Ishikawa (cell line): ENCODE measurements at regions not wholly inside any gene's neighbourhood (a gene's known extent, or its start where the extent isn't known, plus 50 kb on each side); places are given as distances from the start of the nearest gene placed in this dataset.

ENCODE experiments used
- CEBPB ChIP-seq: IDR thresholded peaks from 2 replicates; pipeline ENCODE4 v1.6.1; 2012
- CREB1 ChIP-seq: IDR thresholded peaks from 2 replicates; pipeline ENCODE4 v1.6.1; 2012; ENCODE audit warnings: low read depth
- EGR1 ChIP-seq: IDR thresholded peaks from 2 replicates; pipeline ENCODE4 v1.6.1; 2012
- EP300 ChIP-seq: IDR thresholded peaks from 2 replicates; pipeline ENCODE4 v1.6.1; 2012; ENCODE audit warnings: borderline replicate concordance
- FOXM1 ChIP-seq: IDR thresholded peaks from 2 replicates; pipeline ENCODE4 v1.6.1; 2012; ENCODE audit warnings: low read depth, borderline replicate concordance
- MAX ChIP-seq: IDR thresholded peaks from 2 replicates; pipeline ENCODE4 v1.6.1; 2012
- NFIC ChIP-seq: IDR thresholded peaks from 2 replicates; pipeline ENCODE4 v1.6.1; 2012
- RAD21 ChIP-seq: IDR thresholded peaks from 2 replicates; pipeline ENCODE4 v1.6.1; 2012; ENCODE audit warnings: low read depth
- TAF1 ChIP-seq: IDR thresholded peaks from 2 replicates; pipeline ENCODE4 v1.6.1; 2012; ENCODE audit warnings: low read depth, mild to moderate bottlenecking
- TCF12 ChIP-seq: IDR thresholded peaks from 2 replicates; pipeline ENCODE4 v1.6.1; 2012; ENCODE audit warnings: low read depth
- TEAD4 ChIP-seq: IDR thresholded peaks from 2 replicates; pipeline ENCODE4 v1.6.1; 2012
- USF1 ChIP-seq: IDR thresholded peaks from 2 replicates; pipeline ENCODE4 v1.6.1; 2012
- YY1 ChIP-seq: IDR thresholded peaks from 2 replicates; pipeline ENCODE4 v1.6.1; 2012; ENCODE audit warnings: low read depth
- ZBTB7A ChIP-seq: IDR thresholded peaks from 2 replicates; pipeline ENCODE4 v1.6.1; 2012; ENCODE audit warnings: low read depth
- TF ChIP-seq, protein P1 (sequence below): IDR thresholded peaks from 2 replicates; pipeline ENCODE4 v1.6.1; 2012; ENCODE audit warnings: low read depth, mild to moderate bottlenecking

DNA sequence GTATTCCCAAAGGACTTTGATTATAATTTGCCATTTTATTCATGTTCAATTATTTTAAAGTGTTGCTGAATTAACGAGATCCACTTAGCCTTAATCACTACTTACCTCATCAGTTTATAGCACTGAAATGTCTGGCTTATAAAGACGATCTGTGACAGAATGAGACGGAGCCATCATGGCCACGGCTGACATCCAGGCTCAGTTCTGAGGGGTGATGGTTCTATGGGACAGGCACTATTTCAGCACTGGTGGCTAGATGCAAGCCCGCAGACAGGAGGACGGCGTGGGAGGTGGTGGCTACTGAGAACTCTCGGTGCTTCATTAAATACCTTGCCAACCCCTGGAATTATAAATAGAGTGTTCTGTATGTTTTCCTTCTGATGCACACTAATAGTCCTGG lies 1084.2 kb upstream of the TENM3 start:
- TF ChIP-seq TEAD4: no peak
- TF ChIP-seq YY1: no peak
- TF ChIP-seq TCF12: no peak
- TF ChIP-seq RAD21: no peak
- TF ChIP-seq CREB1: no peak
- TF ChIP-seq, protein P1, sequence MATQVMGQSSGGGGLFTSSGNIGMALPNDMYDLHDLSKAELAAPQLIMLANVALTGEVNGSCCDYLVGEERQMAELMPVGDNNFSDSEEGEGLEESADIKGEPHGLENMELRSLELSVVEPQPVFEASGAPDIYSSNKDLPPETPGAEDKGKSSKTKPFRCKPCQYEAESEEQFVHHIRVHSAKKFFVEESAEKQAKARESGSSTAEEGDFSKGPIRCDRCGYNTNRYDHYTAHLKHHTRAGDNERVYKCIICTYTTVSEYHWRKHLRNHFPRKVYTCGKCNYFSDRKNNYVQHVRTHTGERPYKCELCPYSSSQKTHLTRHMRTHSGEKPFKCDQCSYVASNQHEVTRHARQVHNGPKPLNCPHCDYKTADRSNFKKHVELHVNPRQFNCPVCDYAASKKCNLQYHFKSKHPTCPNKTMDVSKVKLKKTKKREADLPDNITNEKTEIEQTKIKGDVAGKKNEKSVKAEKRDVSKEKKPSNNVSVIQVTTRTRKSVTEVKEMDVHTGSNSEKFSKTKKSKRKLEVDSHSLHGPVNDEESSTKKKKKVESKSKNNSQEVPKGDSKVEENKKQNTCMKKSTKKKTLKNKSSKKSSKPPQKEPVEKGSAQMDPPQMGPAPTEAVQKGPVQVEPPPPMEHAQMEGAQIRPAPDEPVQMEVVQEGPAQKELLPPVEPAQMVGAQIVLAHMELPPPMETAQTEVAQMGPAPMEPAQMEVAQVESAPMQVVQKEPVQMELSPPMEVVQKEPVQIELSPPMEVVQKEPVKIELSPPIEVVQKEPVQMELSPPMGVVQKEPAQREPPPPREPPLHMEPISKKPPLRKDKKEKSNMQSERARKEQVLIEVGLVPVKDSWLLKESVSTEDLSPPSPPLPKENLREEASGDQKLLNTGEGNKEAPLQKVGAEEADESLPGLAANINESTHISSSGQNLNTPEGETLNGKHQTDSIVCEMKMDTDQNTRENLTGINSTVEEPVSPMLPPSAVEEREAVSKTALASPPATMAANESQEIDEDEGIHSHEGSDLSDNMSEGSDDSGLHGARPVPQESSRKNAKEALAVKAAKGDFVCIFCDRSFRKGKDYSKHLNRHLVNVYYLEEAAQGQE: no peak
- TF ChIP-seq MAX: no peak
- TF ChIP-seq CEBPB: no peak
- no peak for TF ChIP-seq NFIC
- no peak for TF ChIP-seq ZBTB7A
- TF ChIP-seq TAF1: no peak
- no peak for TF ChIP-seq EGR1
- no peak for TF ChIP-seq EP300
- TF ChIP-seq USF1: no peak
- TF ChIP-seq FOXM1: no peak

GRCh38 chr4:181161669-181162068 lies 1081.5 kb upstream of the TENM3 start:
- TF ChIP-seq USF1 (no peak), NFIC (no peak), MAX (no peak), EP300 (no peak), TAF1 (no peak), TEAD4 (no peak), TCF12 (no peak), CEBPB (no peak)

GRCh38 chr4:181162266-181162665 lies 1080.9 kb upstream of the TENM3 start:
- TF ChIP-seq NFIC (no peak), ZBTB7A (no peak), MAX (no peak), YY1 (no peak), CREB1 (no peak), EGR1 (no peak), FOXM1 (no peak), TEAD4 (no peak), EP300 (no peak), RAD21 (no peak), TCF12 (no peak)

GRCh38 chr4:181162676-181163075 lies 1080.5 kb upstream of the TENM3 start:
- TF ChIP-seq MAX (no peak), TAF1 (no peak), NFIC (no peak), EP300 (no peak), CEBPB (no peak), USF1 (no peak), YY1 (no peak), FOXM1 (no peak)

DNA sequence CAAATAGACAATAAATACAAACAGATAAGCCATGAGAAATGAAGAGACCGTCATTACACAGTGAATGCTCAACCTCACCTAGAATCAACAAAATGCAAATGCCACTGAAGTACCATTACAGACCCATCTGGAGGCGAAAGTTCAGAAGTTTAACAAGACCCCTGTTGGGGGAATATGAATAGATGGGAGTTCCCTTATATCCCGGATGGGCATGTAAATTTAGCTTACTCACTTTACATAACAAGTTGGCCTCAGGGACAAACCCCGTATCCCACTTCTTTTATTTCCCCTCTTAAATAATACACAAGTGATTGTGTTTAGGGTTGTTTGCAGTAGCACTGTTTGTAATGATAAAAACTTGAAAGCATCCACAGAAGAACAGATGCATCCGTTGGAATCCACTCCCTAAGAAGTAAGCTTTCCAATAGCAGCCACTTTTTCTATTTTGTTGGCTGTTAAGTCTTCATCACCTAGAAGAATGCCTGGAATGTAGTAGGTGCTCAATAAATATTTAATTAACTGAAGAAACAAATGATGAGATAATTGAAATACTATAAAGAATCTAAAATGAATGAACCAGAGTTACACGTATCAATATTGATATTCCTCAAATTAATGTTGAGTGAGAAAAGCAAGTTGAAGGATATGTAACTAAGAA lies 1076.3 kb upstream of the TENM3 start:
- TF ChIP-seq EP300 (no peak), TCF12 (no peak), TEAD4 (no peak), FOXM1 (no peak), YY1 (no peak), MAX (no peak), EGR1 (no peak), CEBPB (no peak), CREB1 (no peak), USF1 (no peak), ZBTB7A (no peak), TAF1 (no peak), NFIC (no peak), RAD21 (no peak)
- TF ChIP-seq, protein P1: no peak
